Suprapubic skin (tissue), 3 donors: ENCODE measurements at regions not wholly inside any gene's neighbourhood (a gene's known extent, or its start where the extent isn't known, plus 50 kb on each side); places are given as distances from the start of the nearest gene placed in this dataset.

ENCODE experiments used
- CTCF ChIP-seq, 2 donors: fragments of 200-600 bp in 1 of 2; fragments of 450-650 bp in 1 of 2; sonication (generic) in 1 of 2; IDR thresholded peaks; one replicate each; pipeline ENCODE4 v1.5.1; 2016 to 2019; ENCODE audit warnings: antibody characterized with exemption in 2 of 2, mild to moderate bottlenecking in 1 of 2, moderate library complexity in 1 of 2
- EP300 ChIP-seq: sonication (generic); formaldehyde crosslinking; IDR thresholded peaks from one replicate; pipeline ENCODE4 v1.6.1; 2017; ENCODE audit warnings: antibody characterized with exemption
- POLR2A ChIP-seq, 2 donors: fragments of 450-650 bp; IDR thresholded peaks; one replicate each; pipeline ENCODE4 v1.6.1; 2017; ENCODE audit warnings: antibody characterized with exemption in 2 of 2, mild to moderate bottlenecking in 2 of 2, moderate library complexity in 2 of 2

- TF ChIP-seq CTCF (IDR thresholded peaks at IDR 0.05) (no peak), POLR2A (IDR thresholded peaks at IDR 0.05) (no peak), EP300 (no peak)
Measured at GRCh38 chr9:84122572-84122971, 142.0 kb downstream of the RMI1 start.
